Karpas-422 (cell line): ENCODE measurements at regions not wholly inside any gene's neighbourhood (a gene's known extent, or its start where the extent isn't known, plus 50 kb on each side); places are given as distances from the start of the nearest gene placed in this dataset.

Source experiments
- DNase-seq: peaks from one replicate; pipeline ENCODE4 v3.0.0-alpha.2; 2015
- H2AFZ ChIP-seq: fragments of 200-600 bp; sonication (generic); 2 replicates; pipeline ENCODE4 v1.6.1; 2014; ENCODE audit warnings: antibody characterized with exemption, low read length, mixed read lengths
- H3K27ac ChIP-seq: fragments of 200-600 bp; sonication (generic); 2 replicates; pipeline ENCODE4 v1.5.1; 2014; ENCODE audit warnings: mild to moderate bottlenecking, low read length, moderate library complexity
- H3K27me3 ChIP-seq: fragments of 200-600 bp; sonication (generic); 2 replicates; pipeline ENCODE4 v1.6.1; 2014; ENCODE audit warnings: low read length, mixed read lengths
- H3K36me3 ChIP-seq: fragments of 200-600 bp; sonication (generic); 2 replicates; pipeline ENCODE4 v1.6.1; 2014; ENCODE audit warnings: low read length, mixed read lengths; ENCODE audit not compliant: insufficient read depth
- H3K4me1 ChIP-seq: fragments of 200-600 bp; sonication (generic); 2 replicates; pipeline ENCODE4 v1.6.1; 2014; ENCODE audit warnings: mild to moderate bottlenecking, low read length, mixed read lengths
- H3K4me2 ChIP-seq: fragments of 200-600 bp; sonication (generic); 2 replicates; pipeline ENCODE4 v1.6.1; 2014; ENCODE audit warnings: low read length, low read depth, mild to moderate bottlenecking; ENCODE audit not compliant: poor library complexity, severe bottlenecking
- H3K4me3 ChIP-seq: fragments of 200-600 bp; sonication (generic); 2 replicates; pipeline ENCODE4 v1.5.1; 2014; ENCODE audit warnings: mild to moderate bottlenecking, antibody characterized with exemption, low read length, mixed read lengths
- H3K79me2 ChIP-seq: fragments of 200-600 bp; sonication (generic); 2 replicates; pipeline ENCODE4 v1.6.1; 2014; ENCODE audit warnings: mild to moderate bottlenecking, low read length, mixed read lengths
- H3K9ac ChIP-seq: fragments of 200-600 bp; sonication (generic); 2 replicates; pipeline ENCODE4 v1.6.0; 2014; ENCODE audit warnings: low read length
- H3K9me2 ChIP-seq: fragments of 200-600 bp; sonication (generic), shearing (Covaris generic); replicated peaks from 2 replicates; pipeline ENCODE4 v1.6.0; 2014; ENCODE audit warnings: mild to moderate bottlenecking, low read length, moderate library complexity; ENCODE audit not compliant: insufficient read depth
- H3K9me3 ChIP-seq: fragments of 300-700, 200-600 bp; sonication (generic); 2 replicates; pipeline ENCODE4 v1.6.1; 2014; ENCODE audit warnings: low read length, mixed read lengths
- H4K20me1 ChIP-seq: fragments of 200-600 bp; sonication (generic); 2 replicates; pipeline ENCODE4 v1.6.1; 2014; ENCODE audit warnings: mild to moderate bottlenecking, antibody characterized with exemption, low read length, low read depth; ENCODE audit not compliant: insufficient read depth

DNA sequence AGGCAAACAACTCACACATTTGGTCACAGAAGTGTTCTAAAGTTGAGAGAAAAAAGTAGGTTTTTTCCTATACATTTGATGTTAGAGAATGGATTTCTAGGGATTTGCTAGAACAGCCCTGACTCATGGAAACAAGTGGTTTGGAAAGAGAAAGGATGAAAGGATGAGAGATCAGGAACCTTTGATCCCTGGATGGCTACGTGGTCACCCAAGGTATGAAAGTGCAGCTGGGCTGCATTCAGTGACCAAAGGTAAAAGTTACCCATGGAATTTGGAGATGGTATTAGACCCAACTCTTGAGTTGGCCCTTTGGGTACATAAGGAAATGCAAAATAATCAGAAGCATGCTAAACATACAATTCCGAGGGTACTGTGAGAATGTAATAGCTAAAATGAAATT, 61.3 kb upstream of the SPIN1 start:
- Histone ChIP-seq H3K27ac (no peak overlapping the region), H3K4me1 (peaks cover 6% of the 10 kb centered on the region), H3K36me3 (no peaks in the 10 kb centered on the region), H3K79me2 (no peaks in the 10 kb centered on the region), H4K20me1 (no peaks in the 10 kb centered on the region), H3K9me3 (no peaks in the 10 kb centered on the region), H3K27me3 (no peaks in the 10 kb centered on the region), H2AFZ (no peak overlapping the region), H3K4me3 (no peak overlapping the region), H3K4me2 (no peak overlapping the region), H3K9ac (no peak overlapping the region), H3K9me2 (no peaks in the 10 kb centered on the region)
- no peak for DNase-seq

DNA sequence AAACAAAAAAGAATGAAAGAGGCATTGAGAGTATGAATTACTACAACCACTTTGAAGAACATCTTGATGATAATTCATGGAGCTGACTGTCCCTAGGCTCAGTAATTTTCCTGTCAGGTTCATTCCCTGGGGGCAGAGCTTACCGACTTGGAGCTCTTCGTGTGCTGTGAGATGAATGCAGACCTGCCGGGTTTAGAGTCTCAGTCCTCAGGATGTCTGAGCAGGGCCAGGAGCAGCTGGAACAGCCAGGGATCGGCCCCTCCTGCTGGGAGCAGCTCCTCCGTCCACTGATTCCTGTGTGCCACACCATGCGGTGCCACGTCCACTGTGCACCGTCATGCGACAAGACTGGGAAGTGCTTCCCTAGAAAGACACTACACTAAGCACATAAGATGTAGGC, 62.2 kb upstream of the SPIN1 start:
- Histone ChIP-seq H3K4me2 (no peak overlapping the region), H4K20me1 (no peaks in the 10 kb centered on the region), H3K27me3 (no peaks in the 10 kb centered on the region), H2AFZ (no peak overlapping the region), H3K9ac (no peak overlapping the region), H3K4me1 (peaks cover 6% of the 10 kb centered on the region), H3K9me2 (no peaks in the 10 kb centered on the region), H3K27ac (no peak overlapping the region), H3K9me3 (no peaks in the 10 kb centered on the region), H3K36me3 (no peaks in the 10 kb centered on the region), H3K4me3 (no peak overlapping the region), H3K79me2 (no peaks in the 10 kb centered on the region)
- DNase-seq: no peak

DNA sequence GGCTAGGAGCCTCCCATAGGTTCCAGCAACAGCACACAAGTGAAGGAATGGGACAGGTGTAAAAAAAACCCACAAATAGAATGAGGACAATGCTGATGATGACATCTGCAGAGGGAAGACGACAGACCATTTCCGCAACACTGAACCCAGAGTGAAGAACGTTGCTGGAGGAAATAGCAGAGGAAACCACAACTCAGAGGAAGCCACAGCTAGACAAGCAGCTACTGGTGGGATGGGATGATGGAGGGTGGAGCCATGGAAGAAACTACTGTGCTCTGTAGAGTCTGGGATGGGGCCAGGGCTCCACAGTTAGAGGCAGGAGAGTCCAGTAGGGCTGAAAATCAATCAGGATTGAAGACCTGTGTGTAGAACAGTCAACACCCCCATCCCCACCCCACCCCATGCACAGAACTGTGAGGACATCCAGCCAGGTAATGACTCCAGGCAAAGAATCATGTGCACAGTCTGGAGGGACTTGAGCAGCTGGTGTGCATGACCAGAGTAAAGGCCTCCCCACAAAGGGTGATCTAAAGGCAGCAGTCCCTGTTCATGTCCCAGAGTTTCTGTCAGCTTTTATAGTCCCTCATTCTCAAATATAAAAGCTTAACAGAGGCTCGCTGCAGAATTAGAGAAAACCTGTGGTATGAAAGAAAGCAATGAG, 65.2 kb upstream of the SPIN1 start:
- Histone ChIP-seq H3K27ac (no peak overlapping the region), H3K9me3 (no peaks in the 10 kb centered on the region), H3K4me3 (no peak overlapping the region)

DNA sequence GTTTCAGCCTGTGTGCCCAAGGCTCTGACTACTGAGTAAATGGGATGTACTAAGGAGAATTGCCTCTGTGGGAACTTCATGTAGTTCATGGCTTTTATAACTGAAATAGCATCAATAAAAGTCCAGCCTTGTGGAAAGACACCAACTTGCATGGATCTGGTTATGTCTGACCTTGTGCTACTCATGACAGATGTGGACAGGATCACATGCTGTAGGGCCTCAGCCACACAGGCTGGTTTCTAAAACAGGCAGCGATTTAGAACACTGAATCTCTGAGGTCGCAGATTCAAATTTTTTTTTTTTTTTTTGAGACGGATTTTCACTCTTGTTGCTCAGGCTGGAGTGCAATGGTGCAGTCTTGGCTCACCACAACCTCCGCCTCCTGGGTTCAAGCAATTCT, 66.5 kb upstream of the SPIN1 start:
- H3K36me3 ChIP-seq: no peaks in the 10 kb centered on the region
- no peak for DNase-seq
- no peak overlapping the region for H3K27ac ChIP-seq
- no peaks in the 10 kb centered on the region for H3K9me3 ChIP-seq
- no peaks in the 10 kb centered on the region for H3K9me2 ChIP-seq
- peaks cover 6% of the 10 kb centered on the region for H3K4me1 ChIP-seq
- no peak overlapping the region for H3K4me3 ChIP-seq
- H3K4me2 ChIP-seq: no peak overlapping the region
- H3K27me3 ChIP-seq: no peaks in the 10 kb centered on the region
- H3K9ac ChIP-seq: no peak overlapping the region
- H3K79me2 ChIP-seq: no peaks in the 10 kb centered on the region
- no peak overlapping the region for H2AFZ ChIP-seq
- H4K20me1 ChIP-seq: no peaks in the 10 kb centered on the region

More for the DNA sequence above, 65.2 kb upstream of the SPIN1 start:
- no peak overlapping the region for H2AFZ ChIP-seq
- H3K9me2 ChIP-seq: no peaks in the 10 kb centered on the region
- no peak for DNase-seq
- no peaks in the 10 kb centered on the region for H3K79me2 ChIP-seq
- no peaks in the 10 kb centered on the region for H3K27me3 ChIP-seq
- H4K20me1 ChIP-seq: no peaks in the 10 kb centered on the region
- no peak overlapping the region for H3K4me2 ChIP-seq
- peaks cover 6% of the 10 kb centered on the region for H3K4me1 ChIP-seq
- no peak overlapping the region for H3K9ac ChIP-seq
- no peaks in the 10 kb centered on the region for H3K36me3 ChIP-seq

DNA sequence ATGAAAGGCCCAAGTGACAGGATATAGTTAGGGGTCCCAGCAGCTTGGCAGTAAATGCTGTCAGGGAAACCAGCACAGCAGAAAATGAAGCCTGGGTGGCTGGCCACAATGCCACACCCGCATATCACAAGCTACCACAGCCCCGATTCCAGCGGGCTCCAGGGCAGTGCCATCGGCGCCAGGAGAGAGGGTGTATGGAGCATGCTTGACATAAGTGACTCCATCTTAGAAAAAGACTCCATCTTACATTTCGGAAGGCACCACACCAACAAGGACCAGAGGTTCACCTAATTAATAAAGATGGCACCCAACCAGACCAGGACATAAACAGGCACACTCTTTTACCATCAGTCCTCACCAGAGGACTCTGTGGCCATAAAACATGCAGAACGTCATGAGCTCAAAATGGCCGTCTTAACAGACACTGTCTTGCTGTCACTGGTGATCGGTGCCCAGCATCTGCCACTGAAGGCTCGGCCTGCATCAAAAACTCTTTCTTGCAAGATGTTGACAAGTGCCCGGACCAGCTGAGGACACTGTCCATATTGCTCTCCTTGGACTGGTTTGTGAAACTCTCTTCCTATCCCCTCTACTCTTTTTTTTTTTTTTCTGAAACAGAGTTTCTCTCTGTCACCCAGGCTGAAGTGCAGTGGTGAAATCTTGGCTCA, 67.4 kb upstream of the SPIN1 start:
- no peak for DNase-seq

DNA sequence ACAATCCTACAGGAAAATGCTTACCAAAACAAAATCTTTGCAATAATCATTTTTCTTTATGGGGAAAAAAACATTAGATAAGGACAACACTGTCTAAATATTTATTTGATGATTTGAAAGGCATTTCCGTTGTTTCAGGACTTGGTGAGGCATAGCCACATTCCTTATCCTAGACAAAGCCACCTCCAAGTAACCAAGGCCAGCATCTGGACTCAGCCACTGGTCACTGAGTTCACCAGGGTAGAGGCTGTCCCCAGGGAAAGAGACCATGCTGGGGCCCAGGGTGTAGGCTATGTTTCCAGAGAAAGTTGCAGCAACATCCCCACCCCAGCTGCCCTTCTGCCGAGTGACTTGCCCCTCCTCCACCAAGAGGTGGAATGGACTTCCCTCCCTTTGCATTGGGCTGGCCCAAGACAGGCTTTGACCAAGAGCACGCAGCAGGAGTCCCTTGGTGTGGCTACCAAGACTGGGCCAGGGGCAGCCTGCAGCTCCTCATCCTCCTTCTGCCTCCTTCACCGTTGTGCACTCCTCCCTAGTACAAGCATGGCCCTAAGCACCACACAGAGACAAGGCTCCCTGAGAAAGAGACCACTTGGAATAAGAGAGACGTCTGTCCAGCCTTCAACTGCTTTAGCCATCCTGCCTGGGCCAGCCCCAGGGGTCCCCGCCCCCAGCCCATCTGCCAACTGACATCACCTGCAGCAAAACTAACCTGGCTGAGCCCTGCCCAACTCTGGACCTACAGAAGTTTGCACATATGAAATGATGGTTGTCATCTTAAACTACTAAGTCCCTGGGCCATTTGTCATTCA, 68.1 kb upstream of the SPIN1 start:
- no peak overlapping the region for H2AFZ ChIP-seq
- H3K36me3 ChIP-seq: no peaks in the 10 kb centered on the region
- no peaks in the 10 kb centered on the region for H4K20me1 ChIP-seq
- no peaks in the 10 kb centered on the region for H3K9me3 ChIP-seq
- H3K4me1 ChIP-seq: peaks cover 6% of the 10 kb centered on the region
- H3K27me3 ChIP-seq: no peaks in the 10 kb centered on the region
- no peak overlapping the region for H3K9ac ChIP-seq
- DNase-seq: no peak
- H3K9me2 ChIP-seq: no peaks in the 10 kb centered on the region
- H3K27ac ChIP-seq: no peak overlapping the region
- no peak overlapping the region for H3K4me3 ChIP-seq
- no peak overlapping the region for H3K4me2 ChIP-seq
- H3K79me2 ChIP-seq: no peaks in the 10 kb centered on the region

More for the DNA sequence above, 67.4 kb upstream of the SPIN1 start:
- H3K79me2 ChIP-seq: no peaks in the 10 kb centered on the region
- no peaks in the 10 kb centered on the region for H4K20me1 ChIP-seq
- H3K9me2 ChIP-seq: no peaks in the 10 kb centered on the region
- no peak overlapping the region for H3K9ac ChIP-seq
- no peak overlapping the region for H2AFZ ChIP-seq
- H3K36me3 ChIP-seq: no peaks in the 10 kb centered on the region
- H3K4me2 ChIP-seq: no peak overlapping the region
- H3K4me1 ChIP-seq: peaks cover 6% of the 10 kb centered on the region
- H3K4me3 ChIP-seq: no peak overlapping the region
- H3K27ac ChIP-seq: no peak overlapping the region
- H3K9me3 ChIP-seq: no peaks in the 10 kb centered on the region
- no peaks in the 10 kb centered on the region for H3K27me3 ChIP-seq

DNA sequence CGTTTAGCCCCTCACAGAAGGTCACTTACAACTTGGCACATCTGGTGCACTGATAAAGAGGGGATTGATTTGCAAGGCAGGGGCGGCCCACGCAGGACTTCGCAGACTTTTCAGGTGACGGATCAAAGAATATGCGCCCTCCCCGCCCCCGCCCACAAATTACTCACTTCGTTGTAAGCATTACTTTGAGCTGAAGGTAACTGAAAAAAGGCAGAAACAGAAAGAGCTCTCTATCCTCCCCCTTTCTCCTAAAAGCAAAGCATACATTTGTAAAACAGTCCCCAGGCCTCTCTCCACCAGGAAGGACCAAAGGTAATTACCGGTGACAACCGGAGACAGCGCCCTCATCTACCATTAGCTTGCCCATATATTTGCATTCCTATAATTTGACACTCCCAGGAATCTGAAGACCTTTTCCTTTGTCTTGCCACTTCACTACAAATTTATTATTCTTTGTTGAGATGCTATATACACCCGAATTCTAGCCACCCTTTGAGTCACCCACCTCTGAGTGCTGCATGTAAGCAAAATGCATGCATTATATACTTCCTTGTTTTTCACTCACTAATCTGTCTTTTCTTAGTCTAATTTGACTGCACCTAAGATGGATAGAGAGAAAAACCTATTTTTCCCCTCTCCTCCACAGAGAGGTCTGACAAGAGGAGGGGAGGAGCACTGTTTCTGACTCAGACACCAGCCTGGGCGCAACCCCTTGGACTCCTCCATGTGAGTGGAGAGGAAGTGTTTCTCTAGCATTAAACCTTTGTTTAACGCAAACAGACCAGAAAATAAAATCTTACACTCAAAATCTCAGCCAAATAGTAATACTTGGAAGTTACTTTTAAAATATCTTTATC, 74.7 kb upstream of the SPIN1 start:
- no peak overlapping the region for H3K4me3 ChIP-seq
- DNase-seq: no peak
- peak overlapping the region; percentile 20; the same call in 1 of the 2 replicates for H2AFZ ChIP-seq
- H3K79me2 ChIP-seq: no peaks in the 10 kb centered on the region
- H3K27me3 ChIP-seq: no peaks in the 10 kb centered on the region
- no peaks in the 10 kb centered on the region for H3K36me3 ChIP-seq
- H3K4me2 ChIP-seq: peak overlapping the region; percentile 30
- H3K9me2 ChIP-seq: no peaks in the 10 kb centered on the region
- no peak overlapping the region for H3K9ac ChIP-seq
- H3K9me3 ChIP-seq: no peaks in the 10 kb centered on the region
- no peaks in the 10 kb centered on the region for H4K20me1 ChIP-seq
- no peak overlapping the region for H3K27ac ChIP-seq
- peaks cover 24% of the 10 kb centered on the region for H3K4me1 ChIP-seq
